GM12875 (cell line): ENCODE measurements at regions not wholly inside any gene's neighbourhood (a gene's known extent, or its start where the extent isn't known, plus 50 kb on each side); places are given as distances from the start of the nearest gene placed in this dataset.

Experiments
- H3K4me3 ChIP-seq: one replicate; pipeline ENCODE4 v1.5.1; 2011; ENCODE audit warnings: low read depth, low read length, control low read depth
- CTCF ChIP-seq: IDR thresholded peaks from 2 replicates; pipeline ENCODE4 v1.5.1; 2011; ENCODE audit warnings: low read depth, mild to moderate bottlenecking, control low read depth, inconsistent platforms, low read length, moderate library complexity, borderline replicate concordance; ENCODE audit not compliant: insufficient read depth

GRCh38 chr4:162510115-162510514 lies 346.3 kb upstream of the FSTL5 start:
- TF ChIP-seq CTCF = no peak
- no peak overlapping the region for H3K4me3 ChIP-seq

GRCh38 chr4:162509333-162509732 lies 345.5 kb upstream of the FSTL5 start:
- no peak overlapping the region for H3K4me3 ChIP-seq
- TF ChIP-seq CTCF = no peak

GRCh38 chr4:162506253-162506652 lies 342.5 kb upstream of the FSTL5 start:
- H3K4me3 ChIP-seq = no peak overlapping the region
- no peak for TF ChIP-seq CTCF

- no peak overlapping the region for H3K4me3 ChIP-seq
- TF ChIP-seq CTCF = no peak
Observed at GRCh38 chr4:162503868-162504267, 340.1 kb upstream of the FSTL5 start.

GRCh38 chr4:162502109-162502508 lies 338.3 kb upstream of the FSTL5 start:
- TF ChIP-seq CTCF = no peak
- H3K4me3 ChIP-seq = no peak overlapping the region

GRCh38 chr4:162499478-162499877 lies 335.7 kb upstream of the FSTL5 start:
- no peak overlapping the region for H3K4me3 ChIP-seq
- TF ChIP-seq CTCF = no peak

GRCh38 chr4:162498168-162498567 lies 334.4 kb upstream of the FSTL5 start:
- no peak for TF ChIP-seq CTCF
- no peak overlapping the region for H3K4me3 ChIP-seq
